Endothelial cell of umbilical vein (primary cell): ENCODE measurements at regions not wholly inside any gene's neighbourhood (a gene's known extent, or its start where the extent isn't known, plus 50 kb on each side); places are given as distances from the start of the nearest gene placed in this dataset.

Source experiments
- BruUV-seq: library from RNA; stranded (reverse); fragments of 400-500 nt; replicated peaks from 2 replicates; lab custom pipeline; 2021; lab: Mats Ljungman, UMichigan
- CTCF ChIA-PET: fragments of 300-600, 350-600 bp; sonication (Branson Sonifier 250); formaldehyde crosslinking; loops from one replicate; lab custom pipeline; 2021; ENCODE audit warnings: antibody characterized with exemption, inconsistent platforms; lab: Charles Lee
- POLR2A ChIA-PET: fragments of 300-600, 350-600 bp; sonication (Branson Sonifier 250); formaldehyde crosslinking; loops from one replicate; lab custom pipeline; 2021; ENCODE audit warnings: antibody characterized with exemption, inconsistent platforms; lab: Charles Lee
- DNase-seq: peaks from one replicate; pipeline ENCODE4 v3.0.0-alpha.2; 2011; ENCODE audit warnings: low read depth, low spot score
- FAIRE-seq: peaks from 2 replicates; lab custom pipeline; 2011; peaks lifted over from hg19 to GRCh38; lab: Jason Lieb, UNC
- H2AFZ ChIP-seq: 2 replicates; pipeline ENCODE4 v1.6.0; 2012; ENCODE audit warnings: low read depth, low read length, control low read depth, inconsistent platforms
- H3K27ac ChIP-seq: 2 replicates; pipeline ENCODE4 v1.5.1; 2011; ENCODE audit warnings: low read depth, mild to moderate bottlenecking, control low read depth, low read length, moderate library complexity; ENCODE audit not compliant: insufficient read depth
- H3K27me3 ChIP-seq, 2 experiments: 2 replicates each; pipeline versions ENCODE4 v1.6.0 to v1.6.1; 2011; ENCODE audit warnings: low read length in 2 of 2, mixed read lengths in 1 of 2; ENCODE audit not compliant: control insufficient read depth in 2 of 2, insufficient read depth in 2 of 2
- H3K36me3 ChIP-seq, 2 experiments: 2 replicates in 1 of 2; 3 replicates in 1 of 2; pipeline ENCODE4 v1.5.1; 2011; ENCODE audit warnings: low read length in 2 of 2, mild to moderate bottlenecking in 1 of 2, moderate library complexity in 1 of 2; ENCODE audit not compliant: control insufficient read depth in 2 of 2, insufficient read depth in 2 of 2; ENCODE audit errors: extremely low read depth in 1 of 2
- H3K4me1 ChIP-seq: 3 replicates; pipeline ENCODE4 v1.5.1; 2011; ENCODE audit warnings: mild to moderate bottlenecking, low read length; ENCODE audit not compliant: control insufficient read depth, insufficient read depth; ENCODE audit errors: extremely low read depth
- H3K4me2 ChIP-seq: 2 replicates; pipeline ENCODE4 v1.6.1; 2011; ENCODE audit warnings: low read length, control low read depth, mixed read lengths; ENCODE audit not compliant: insufficient read depth
- H3K4me3 ChIP-seq, 3 experiments: fragments of 200-600 bp in 1 of 3; sonication (generic), shearing (Covaris generic) in 1 of 3; replicated peaks in 1 of 3; 2 replicates each; pipeline ENCODE4 v1.5.1; 2011 to 2016; ENCODE audit warnings: control low read depth in 3 of 3, low read length in 3 of 3, mild to moderate bottlenecking in 2 of 3, inconsistent platforms in 1 of 3, low read depth in 1 of 3, moderate library complexity in 1 of 3; ENCODE audit not compliant: insufficient read depth in 1 of 3
- H3K79me2 ChIP-seq: 2 replicates; pipeline ENCODE4 v1.6.0; 2012; ENCODE audit warnings: low read length, inconsistent platforms; ENCODE audit not compliant: control insufficient read depth, insufficient read depth
- H3K9ac ChIP-seq: replicated peaks from 2 replicates; pipeline ENCODE3; 2011; ENCODE audit warnings: low read length, control low read depth; ENCODE audit not compliant: insufficient read depth; ENCODE audit errors: extremely low read depth
- H3K9me1 ChIP-seq: replicated peaks from 3 replicates; pipeline ENCODE4 v1.6.0; 2011; ENCODE audit warnings: mild to moderate bottlenecking, low read length; ENCODE audit not compliant: control insufficient read depth, insufficient read depth; ENCODE audit errors: extremely low read depth
- H3K9me3 ChIP-seq: replicated peaks from 2 replicates; pipeline ENCODE4 v1.5.1; 2012; ENCODE audit warnings: low read length, inconsistent platforms; ENCODE audit not compliant: control insufficient read depth, insufficient read depth
- H4K20me1 ChIP-seq: replicated peaks from 2 replicates; pipeline ENCODE3; 2011; ENCODE audit warnings: mild to moderate bottlenecking, low read length; ENCODE audit not compliant: control insufficient read depth, insufficient read depth; ENCODE audit errors: extremely low read depth
- CTCF ChIP-seq, 2 donors: IDR thresholded peaks; 1 replicate in 1 of 2; 2 replicates in 1 of 2; pipeline ENCODE4 v1.5.1; 2011; ENCODE audit warnings: low read length in 2 of 2, mild to moderate bottlenecking in 2 of 2, moderate library complexity in 2 of 2, control low read depth in 1 of 2, inconsistent platforms in 1 of 2, low read depth in 1 of 2; ENCODE audit not compliant: insufficient read depth in 1 of 2; ENCODE audit errors: extremely low read depth in 1 of 2
- EZH2 ChIP-seq: IDR thresholded peaks from 2 replicates; pipeline ENCODE4 v1.6.1; 2012; ENCODE audit warnings: borderline replicate concordance, low read depth, mild to moderate bottlenecking, moderate library complexity, low read length, inconsistent platforms; ENCODE audit not compliant: severe bottlenecking
- FOS ChIP-seq: IDR thresholded peaks from 2 replicates; pipeline ENCODE4 v1.6.1; 2011; ENCODE audit warnings: mild to moderate bottlenecking, low read length, moderate library complexity, borderline replicate concordance; ENCODE audit not compliant: insufficient read depth
- GATA2 ChIP-seq: IDR thresholded peaks from 2 replicates; pipeline ENCODE4 v1.7.0; 2011; ENCODE audit warnings: low read depth, mild to moderate bottlenecking, moderate library complexity, mixed read lengths, low read length; ENCODE audit not compliant: insufficient read length, insufficient read depth
- JUN ChIP-seq: IDR thresholded peaks from 2 replicates; pipeline ENCODE4 v1.6.1; 2011; ENCODE audit warnings: borderline replicate concordance, low read depth; ENCODE audit not compliant: insufficient read length, insufficient read depth
- MAX ChIP-seq: IDR thresholded peaks from 2 replicates; pipeline ENCODE4 v1.6.1; 2011; ENCODE audit not compliant: insufficient read depth, insufficient read length
- MYC ChIP-seq: IDR thresholded peaks from one replicate; pipeline ENCODE4 v1.6.1; 2011; ENCODE audit warnings: mild to moderate bottlenecking, low read depth, low read length
- POLR2A ChIP-seq: IDR thresholded peaks from 2 replicates; pipeline ENCODE4 v1.6.1; 2012; ENCODE audit warnings: low read depth, mild to moderate bottlenecking, control low read depth, low read length
- POLR2AphosphoS5 ChIP-seq: IDR thresholded peaks from 2 replicates; pipeline ENCODE4 v1.6.1; 2012; ENCODE audit warnings: low read depth, mild to moderate bottlenecking, control low read depth, low read length, moderate library complexity; ENCODE audit not compliant: insufficient read depth
- dilution Hi-C: fragments of 300-500 bp; cut with MboI; formaldehyde crosslinking; loops from one replicate; pipeline ENCODE4 v1.15.0; 2019; ENCODE audit warnings: low sequenced_read_pairs; ENCODE audit not compliant: extremely low pct_ligation_motif_present
- intact Hi-C: fragments of 100-400 bp; cut with micrococcal nuclease; formaldehyde crosslinking; loops from one replicate; pipeline ENCODE4 v1.10.0; 2022

GRCh38 chr6:47379328-47379727 is 69.6 kb upstream of the TNFRSF21 start:
- H3K27me3 ChIP-seq: no peaks in the 10 kb centered on the region
- no peak overlapping the region for H3K27ac ChIP-seq
- dilution Hi-C loops (no loop called here), intact Hi-C loops (no loop called here)
- H3K4me2 ChIP-seq: no peak overlapping the region
- TF ChIP-seq GATA2 (no peak), MYC (no peak)
- BruUV-seq: no TSS peak
- no peak overlapping the region for H2AFZ ChIP-seq
- no peaks in the 10 kb centered on the region for H3K9me3 ChIP-seq
- POLR2A ChIA-PET: no interaction called here
- FAIRE-seq: no peak
- H3K4me1 ChIP-seq: no peaks in the 10 kb centered on the region
- H3K9ac ChIP-seq: no peak overlapping the region
- DNase-seq: no peak
- H3K36me3 ChIP-seq: no peaks in the 10 kb centered on the region
- no peaks in the 10 kb centered on the region for H4K20me1 ChIP-seq
- no peak overlapping the region for H3K4me3 ChIP-seq
- H3K9me1 ChIP-seq: no peaks in the 10 kb centered on the region
- CTCF ChIA-PET: no interaction called here
- H3K79me2 ChIP-seq: no peaks in the 10 kb centered on the region

GRCh38 chr6:47380251-47380650 is 70.5 kb upstream of the TNFRSF21 start:
- Histone ChIP-seq H3K4me2 (no peak overlapping the region), H3K9me1 (no peaks in the 10 kb centered on the region), H3K36me3 (no peaks in the 10 kb centered on the region), H3K9ac (no peak overlapping the region), H3K9me3 (no peaks in the 10 kb centered on the region), H2AFZ (no peak overlapping the region), H3K4me1 (no peaks in the 10 kb centered on the region), H3K4me3 (no peak overlapping the region), H4K20me1 (no peaks in the 10 kb centered on the region), H3K27ac (no peak overlapping the region), H3K27me3 (no peaks in the 10 kb centered on the region), H3K79me2 (no peaks in the 10 kb centered on the region)
- ChIA-PET POLR2A (no interaction called here), CTCF (interaction anchor here (1.4 to 1.8 kb wide), 2 partner anchors 9 to 13 kb away, joined by 3 to 5 read pairs; no protein-coding TSS in a partner anchor)
- BruUV-seq: no TSS peak
- DNase-seq: no peak
- no peak for FAIRE-seq
- dilution Hi-C loops: no loop called here
- TF ChIP-seq GATA2: no peak
- no peak for TF ChIP-seq JUN
- TF ChIP-seq EZH2: no peak
- TF ChIP-seq CTCF (IDR thresholded peaks at IDR 0.05; ENCODE audit: extremely low read depth in 1 of 2, insufficient read depth in 1 of 2, low read depth in 1 of 2, low read length in 2 of 2): no peak
- TF ChIP-seq POLR2A: no peak
- no peak for TF ChIP-seq POLR2AphosphoS5
- TF ChIP-seq MYC: no peak
- TF ChIP-seq FOS: no peak
- no peak for TF ChIP-seq MAX
- intact Hi-C loops: no loop called here
